GM21619 (cell line): ENCODE measurements at regions not wholly inside any gene's neighbourhood (a gene's known extent, or its start where the extent isn't known, plus 50 kb on each side); places are given as distances from the start of the nearest gene placed in this dataset.
"Not testable (repeated sequence)": the region's sequence is repeated elsewhere in the genome, so short reads cannot be mapped to it uniquely, and the experiment has no call there.

ENCODE experiments used
- ATAC-seq: cut with Tn5 transposase; IDR thresholded peaks from one replicate; pipeline ENCODE4 v1.9.1; 2021; ENCODE audit not compliant: unreplicated experiment

- ATAC-seq, result no peak
Measured at GRCh38 chr9:22170556-22170955, 161.5 kb upstream of the CDKN2B start.

- no peak for ATAC-seq
Measured at GRCh38 chr9:22170990-22171670, 162.0 kb upstream of the CDKN2B start.

GRCh38 chr9:22171691-22172090, 162.6 kb upstream of the CDKN2B start:
- no peak for ATAC-seq

- no peak for ATAC-seq
Measured at GRCh38 chr9:22173908-22174307, 164.8 kb upstream of the CDKN2B start.

GRCh38 chr9:22175972-22176545, 167.0 kb upstream of the CDKN2B start:
- ATAC-seq, result no peak

- ATAC-seq, result not testable (repeated sequence)
Measured at GRCh38 chr9:22181021-22181420, 171.9 kb upstream of the CDKN2B start.

- no peak for ATAC-seq
Measured at GRCh38 chr9:22189471-22189870, 180.4 kb upstream of the CDKN2B start.

GRCh38 chr9:22197000-22197399, 187.9 kb upstream of the CDKN2B start:
- ATAC-seq, result peak; percentile 38

GRCh38 chr9:22198681-22199080, 189.6 kb upstream of the CDKN2B start:
- ATAC-seq, result no peak

- ATAC-seq, result no peak
Measured at GRCh38 chr9:22201256-22201655, 192.2 kb upstream of the CDKN2B start.

GRCh38 chr9:22203371-22204138, 194.4 kb upstream of the CDKN2B start:
- ATAC-seq, result no peak

- ATAC-seq, result no peak
Measured at GRCh38 chr9:22204240-22204639, 195.1 kb upstream of the CDKN2B start.

GRCh38 chr9:22206833-22207232, 197.7 kb upstream of the CDKN2B start:
- no peak for ATAC-seq

GRCh38 chr9:22208846-22209585, 199.9 kb upstream of the CDKN2B start:
- ATAC-seq, result no peak

GRCh38 chr9:22210262-22210661, 201.2 kb upstream of the CDKN2B start:
- ATAC-seq, result no peak

GRCh38 chr9:22210936-22211335, 201.8 kb upstream of the CDKN2B start:
- no peak for ATAC-seq

GRCh38 chr9:22211588-22212360, 202.7 kb upstream of the CDKN2B start:
- ATAC-seq, result no peak

GRCh38 chr9:22214021-22214420, 204.9 kb upstream of the CDKN2B start:
- no peak for ATAC-seq

- ATAC-seq, result no peak
Measured at GRCh38 chr9:22214497-22215031, 205.5 kb upstream of the CDKN2B start.

GRCh38 chr9:22215521-22215920, 206.4 kb upstream of the CDKN2B start:
- no peak for ATAC-seq
